LNCAP (cell line): ENCODE measurements at regions not wholly inside any gene's neighbourhood (a gene's known extent, or its start where the extent isn't known, plus 50 kb on each side); places are given as distances from the start of the nearest gene placed in this dataset.

ENCODE experiments used
- TF ChIP-seq, protein P1 (sequence below): fragments of 450-650 bp; IDR thresholded peaks from 2 replicates; pipeline ENCODE4 v1.5.1; 2017; ENCODE audit warnings: mild to moderate bottlenecking

DNA sequence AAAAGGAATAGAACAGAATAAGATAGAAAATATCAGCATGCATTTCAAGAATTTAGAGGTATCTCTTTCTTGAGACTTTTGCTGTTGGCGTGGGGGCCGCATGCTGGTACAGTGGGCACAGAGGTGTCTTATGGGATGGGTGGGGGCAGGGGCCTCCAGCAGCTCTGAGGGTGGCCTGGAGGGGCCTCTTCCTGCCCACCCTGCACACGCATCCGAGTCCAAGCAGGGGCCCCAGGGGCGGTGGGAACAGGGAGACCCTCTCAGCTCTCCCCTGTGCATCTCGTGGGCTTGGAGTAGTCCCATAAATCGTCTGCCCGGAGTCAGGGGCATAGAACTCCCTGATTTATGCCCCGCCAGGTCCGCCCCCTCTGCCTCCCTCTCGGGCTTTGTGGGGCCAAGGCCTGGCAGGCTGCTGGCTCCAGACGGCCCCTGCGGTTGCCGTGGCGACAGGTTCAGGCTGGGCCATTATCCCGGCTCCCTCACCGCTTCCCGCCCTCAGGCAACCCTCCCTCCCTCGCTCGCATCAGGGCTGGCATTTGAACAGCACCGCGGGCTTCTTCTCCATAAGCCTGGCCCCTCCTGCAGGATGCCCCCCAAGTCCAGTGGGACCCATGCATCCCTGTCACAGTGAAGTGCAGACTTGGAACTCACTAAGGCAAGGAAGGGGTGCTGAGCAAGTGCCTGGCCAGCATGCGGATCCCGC, 133.2 kb upstream of the ZBTB40 start:
- TF ChIP-seq, protein P1, sequence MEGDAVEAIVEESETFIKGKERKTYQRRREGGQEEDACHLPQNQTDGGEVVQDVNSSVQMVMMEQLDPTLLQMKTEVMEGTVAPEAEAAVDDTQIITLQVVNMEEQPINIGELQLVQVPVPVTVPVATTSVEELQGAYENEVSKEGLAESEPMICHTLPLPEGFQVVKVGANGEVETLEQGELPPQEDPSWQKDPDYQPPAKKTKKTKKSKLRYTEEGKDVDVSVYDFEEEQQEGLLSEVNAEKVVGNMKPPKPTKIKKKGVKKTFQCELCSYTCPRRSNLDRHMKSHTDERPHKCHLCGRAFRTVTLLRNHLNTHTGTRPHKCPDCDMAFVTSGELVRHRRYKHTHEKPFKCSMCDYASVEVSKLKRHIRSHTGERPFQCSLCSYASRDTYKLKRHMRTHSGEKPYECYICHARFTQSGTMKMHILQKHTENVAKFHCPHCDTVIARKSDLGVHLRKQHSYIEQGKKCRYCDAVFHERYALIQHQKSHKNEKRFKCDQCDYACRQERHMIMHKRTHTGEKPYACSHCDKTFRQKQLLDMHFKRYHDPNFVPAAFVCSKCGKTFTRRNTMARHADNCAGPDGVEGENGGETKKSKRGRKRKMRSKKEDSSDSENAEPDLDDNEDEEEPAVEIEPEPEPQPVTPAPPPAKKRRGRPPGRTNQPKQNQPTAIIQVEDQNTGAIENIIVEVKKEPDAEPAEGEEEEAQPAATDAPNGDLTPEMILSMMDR = no peak

DNA sequence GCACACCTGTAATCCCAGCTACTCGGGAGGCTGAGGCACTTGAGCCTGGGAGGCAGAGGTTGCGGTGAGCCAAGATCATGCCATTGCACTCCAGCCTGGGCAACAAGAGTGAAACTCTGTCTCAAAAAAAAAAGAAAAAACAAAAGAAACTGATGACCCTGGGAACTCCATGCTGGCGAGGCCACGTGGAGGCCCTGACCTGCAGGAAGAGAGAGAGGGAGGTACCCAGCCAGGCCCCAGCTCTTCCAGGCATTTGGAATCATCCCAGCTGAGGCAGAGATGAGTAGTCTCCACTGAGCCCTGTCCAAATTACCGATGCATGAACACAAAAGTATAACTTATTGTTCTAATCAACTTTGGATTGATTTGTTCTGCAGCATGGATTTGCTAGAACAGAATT, 132.0 kb upstream of the ZBTB40 start:
- TF ChIP-seq, protein P1 = no peak

DNA sequence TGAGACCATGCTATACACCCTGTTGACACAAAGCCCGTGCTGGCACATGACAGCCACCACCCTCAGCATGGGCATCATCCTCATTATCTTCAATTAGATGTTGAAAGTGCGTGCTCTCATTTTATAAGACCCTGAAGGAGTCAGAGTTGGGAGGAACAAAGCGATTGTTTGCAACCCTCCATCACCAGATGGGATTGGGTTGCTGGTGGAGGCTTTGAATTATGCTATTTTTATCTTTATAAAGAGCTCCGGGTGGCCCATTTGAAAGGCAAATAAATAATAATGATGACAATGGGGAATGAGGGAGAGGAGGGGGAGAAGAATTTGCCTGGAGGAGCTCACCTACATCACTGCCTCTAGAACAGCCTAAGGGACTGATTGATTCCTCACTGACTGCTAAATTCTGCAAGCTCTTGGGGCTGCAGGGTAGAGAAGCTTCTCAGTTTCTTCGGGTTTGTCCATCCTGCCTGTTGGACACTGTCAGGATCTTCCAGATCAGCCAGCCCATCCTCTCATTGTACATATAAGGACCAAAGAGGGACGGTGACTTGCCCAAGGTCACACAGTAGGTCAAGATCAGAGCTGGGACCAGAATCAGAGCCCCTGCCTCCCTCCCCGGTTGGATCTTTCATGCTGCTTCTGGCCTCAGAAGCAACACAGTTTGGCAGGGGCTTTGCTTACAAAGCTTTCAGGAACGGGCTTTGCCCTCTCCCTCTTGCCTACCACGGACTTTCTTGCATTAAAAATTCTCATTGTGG, 130.9 kb upstream of the ZBTB40 start:
- TF ChIP-seq, protein P1 = no peak

DNA sequence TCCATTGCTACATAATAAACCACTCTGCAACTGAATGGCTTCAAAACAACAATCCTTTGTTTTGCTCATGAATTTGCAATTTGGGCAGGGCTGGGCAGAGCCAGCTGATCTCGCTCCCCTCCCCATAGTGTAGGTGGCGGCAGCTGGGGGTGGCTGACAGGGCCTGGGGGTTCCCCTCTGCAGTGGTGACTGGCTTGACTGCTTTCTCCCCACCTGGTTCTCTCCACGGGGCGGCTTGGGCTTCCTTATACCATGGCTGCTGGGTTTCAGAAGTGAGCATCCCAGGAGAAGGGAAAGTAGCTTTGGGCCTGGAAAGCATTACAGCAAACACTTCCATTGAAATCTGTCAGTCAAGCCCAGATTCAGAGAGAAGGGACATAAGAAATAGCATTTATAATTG, 129.7 kb upstream of the ZBTB40 start:
- TF ChIP-seq, protein P1 = no peak

DNA sequence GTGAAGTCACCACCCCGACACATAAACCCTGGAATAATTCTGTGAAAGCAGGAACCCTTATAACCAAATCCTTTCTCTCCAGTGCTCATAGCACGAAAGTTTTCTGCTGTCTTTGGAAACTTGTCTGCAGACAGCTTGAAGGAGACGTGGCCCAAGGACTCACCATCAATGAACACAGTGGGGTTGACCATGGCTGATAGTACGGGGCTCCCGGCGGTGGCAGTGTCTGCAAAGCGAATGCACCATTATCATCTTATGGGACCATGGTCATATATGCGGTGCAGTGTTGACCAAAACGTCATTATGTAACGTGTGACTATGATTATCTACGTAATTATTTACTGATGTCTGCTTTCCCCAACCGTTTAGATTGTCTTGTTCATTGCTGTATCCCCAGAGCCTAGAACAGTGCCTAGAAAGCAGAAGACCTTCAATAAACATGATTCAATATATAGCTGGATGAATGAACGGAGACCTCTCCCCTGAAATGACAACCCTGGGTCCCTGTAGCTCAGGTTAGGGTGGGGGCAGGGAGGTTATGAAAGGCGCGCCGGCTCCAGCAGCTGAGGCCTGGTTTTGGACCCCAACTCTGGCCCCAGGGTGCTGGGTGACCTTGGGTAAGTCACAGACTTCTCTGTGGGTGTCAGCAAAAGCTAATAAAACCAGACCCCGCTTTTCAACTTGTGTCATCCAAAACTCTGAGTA, 128.4 kb upstream of the ZBTB40 start:
- TF ChIP-seq, protein P1 = no peak

DNA sequence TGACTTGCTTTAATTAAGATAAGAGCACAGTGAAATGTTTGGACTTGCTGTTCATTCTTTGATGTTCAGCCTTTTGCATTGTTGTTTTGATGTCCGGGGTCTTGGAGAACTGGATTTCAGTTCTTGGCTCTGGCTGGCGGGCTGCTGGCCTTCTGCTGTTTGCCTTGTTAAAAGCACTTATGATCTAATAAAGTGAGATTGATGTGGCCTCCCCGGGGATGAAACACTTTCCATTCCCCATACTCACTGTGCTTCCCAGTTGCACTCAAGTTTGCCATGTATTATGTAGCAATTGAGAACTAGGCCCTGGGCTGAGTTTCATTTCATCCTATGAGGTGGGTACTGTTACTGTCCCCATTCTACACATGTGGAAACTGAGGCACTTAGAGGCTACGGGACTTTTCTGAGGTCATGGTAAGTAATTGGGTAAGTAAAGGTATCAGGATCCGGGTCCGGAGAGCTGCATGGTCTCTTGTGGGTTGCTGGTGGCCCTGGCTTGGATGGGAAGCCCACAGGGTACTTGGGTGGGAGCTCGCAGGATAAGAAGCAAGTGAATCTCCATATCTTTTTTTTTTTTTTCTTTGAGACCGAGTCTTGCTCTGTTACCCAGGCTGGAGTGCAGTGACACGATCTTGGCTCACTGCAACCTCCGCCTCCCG, 127.7 kb upstream of the ZBTB40 start:
- TF ChIP-seq, protein P1 = no peak
